GM12875 (cell line): ENCODE measurements at regions not wholly inside any gene's neighbourhood (a gene's known extent, or its start where the extent isn't known, plus 50 kb on each side); places are given as distances from the start of the nearest gene placed in this dataset.

Experiments used
- H3K4me3 ChIP-seq: one replicate; pipeline ENCODE4 v1.5.1; 2011; ENCODE audit warnings: low read depth, low read length, control low read depth
- TF ChIP-seq, protein P1 (sequence below): IDR thresholded peaks from 2 replicates; pipeline ENCODE4 v1.5.1; 2011; ENCODE audit warnings: low read depth, mild to moderate bottlenecking, control low read depth, inconsistent platforms, low read length, moderate library complexity, borderline replicate concordance; ENCODE audit not compliant: insufficient read depth

- TF ChIP-seq, protein P1, sequence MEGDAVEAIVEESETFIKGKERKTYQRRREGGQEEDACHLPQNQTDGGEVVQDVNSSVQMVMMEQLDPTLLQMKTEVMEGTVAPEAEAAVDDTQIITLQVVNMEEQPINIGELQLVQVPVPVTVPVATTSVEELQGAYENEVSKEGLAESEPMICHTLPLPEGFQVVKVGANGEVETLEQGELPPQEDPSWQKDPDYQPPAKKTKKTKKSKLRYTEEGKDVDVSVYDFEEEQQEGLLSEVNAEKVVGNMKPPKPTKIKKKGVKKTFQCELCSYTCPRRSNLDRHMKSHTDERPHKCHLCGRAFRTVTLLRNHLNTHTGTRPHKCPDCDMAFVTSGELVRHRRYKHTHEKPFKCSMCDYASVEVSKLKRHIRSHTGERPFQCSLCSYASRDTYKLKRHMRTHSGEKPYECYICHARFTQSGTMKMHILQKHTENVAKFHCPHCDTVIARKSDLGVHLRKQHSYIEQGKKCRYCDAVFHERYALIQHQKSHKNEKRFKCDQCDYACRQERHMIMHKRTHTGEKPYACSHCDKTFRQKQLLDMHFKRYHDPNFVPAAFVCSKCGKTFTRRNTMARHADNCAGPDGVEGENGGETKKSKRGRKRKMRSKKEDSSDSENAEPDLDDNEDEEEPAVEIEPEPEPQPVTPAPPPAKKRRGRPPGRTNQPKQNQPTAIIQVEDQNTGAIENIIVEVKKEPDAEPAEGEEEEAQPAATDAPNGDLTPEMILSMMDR = no peak
- no peak overlapping the region for H3K4me3 ChIP-seq
Observed at GRCh38 chr7:41336981-41337380, 365.9 kb downstream of the INHBA start.

DNA sequence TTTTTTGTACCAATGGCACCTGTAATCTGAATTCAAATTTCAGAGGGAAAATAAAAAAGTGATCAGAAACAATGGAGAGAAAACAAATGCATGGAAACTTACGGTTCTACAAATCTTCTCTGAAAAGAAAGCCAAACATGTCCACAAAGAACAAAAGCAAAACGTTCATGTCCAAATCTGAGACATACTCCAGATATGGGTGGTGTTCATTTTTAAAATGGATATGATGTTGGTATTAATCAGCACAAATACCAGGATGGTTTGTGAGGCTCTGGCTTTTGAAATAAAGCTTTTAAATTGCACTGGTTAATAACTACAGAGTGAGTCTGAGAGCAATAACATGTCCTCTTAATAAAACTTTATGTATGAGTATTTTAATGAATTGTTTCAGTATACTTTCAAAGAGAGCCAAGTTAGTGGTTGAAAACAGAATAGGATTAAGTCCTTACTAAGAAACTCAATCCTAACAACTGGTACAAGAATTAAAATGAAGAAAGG lies 366.4 kb downstream of the INHBA start:
- H3K4me3 ChIP-seq = no peak overlapping the region

GRCh38 chr7:41334071-41334862 lies 368.6 kb downstream of the INHBA start:
- no peak overlapping the region for H3K4me3 ChIP-seq
- TF ChIP-seq, protein P1 = no peak

More for the DNA sequence above, 366.4 kb downstream of the INHBA start:
- TF ChIP-seq, protein P1 = no peak

GRCh38 chr7:41333511-41333910 lies 369.4 kb downstream of the INHBA start:
- TF ChIP-seq, protein P1 = no peak
- H3K4me3 ChIP-seq = no peak overlapping the region

DNA sequence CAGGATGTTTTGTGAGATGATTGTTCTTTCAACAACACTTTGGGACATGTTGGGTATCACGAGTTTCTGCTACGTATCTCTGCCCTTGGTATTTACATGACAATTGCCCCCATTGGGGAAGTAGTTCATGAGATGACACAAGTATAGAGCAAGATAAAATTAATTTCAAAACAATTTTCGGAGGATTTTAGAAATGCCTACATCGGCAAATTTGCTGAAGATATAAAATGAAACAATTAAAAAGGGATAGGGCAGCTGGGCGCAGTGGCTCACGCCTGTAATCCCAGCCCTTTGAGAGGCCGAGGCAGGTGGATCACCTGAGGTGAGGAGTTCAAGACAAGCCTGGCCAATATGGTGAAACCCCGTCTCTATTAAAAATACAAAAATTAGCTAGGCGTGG lies 371.7 kb downstream of the INHBA start:
- TF ChIP-seq, protein P1 = no peak
- H3K4me3 ChIP-seq = no peak overlapping the region

- TF ChIP-seq, protein P1 = no peak
- H3K4me3 ChIP-seq = no peak overlapping the region
Observed at GRCh38 chr7:41328544-41328943, 374.3 kb downstream of the INHBA start.

GRCh38 chr7:41328131-41328530 lies 374.8 kb downstream of the INHBA start:
- TF ChIP-seq, protein P1 = no peak
- H3K4me3 ChIP-seq = no peak overlapping the region
